HL-60 (cell line): ENCODE measurements at regions not wholly inside any gene's neighbourhood (a gene's known extent, or its start where the extent isn't known, plus 50 kb on each side); places are given as distances from the start of the nearest gene placed in this dataset.

ENCODE experiments used
- DNase-seq, 2 experiments: peaks; one replicate each; pipeline ENCODE4 v3.0.0-alpha.2; 2010 to 2020; ENCODE audit warnings: low read depth in 1 of 2, low spot score in 1 of 2
- H3K27ac ChIP-seq: fragments of 250-450 bp; sonication (Bioruptor Pico); replicated peaks from 2 replicates; pipeline ENCODE4 v1.5.1; 2020; ENCODE audit warnings: mild to moderate bottlenecking, moderate library complexity
- H3K27me3 ChIP-seq: fragments of 250-450 bp; sonication (Bioruptor Pico); 2 replicates; pipeline ENCODE4 v1.5.1; 2021; ENCODE audit warnings: mild to moderate bottlenecking, moderate library complexity; ENCODE audit not compliant: insufficient read depth, poor library complexity, severe bottlenecking
- H3K4me3 ChIP-seq: replicated peaks from 2 replicates; pipeline ENCODE4 v1.5.1; 2011; ENCODE audit warnings: mild to moderate bottlenecking, control low read depth, low read length; ENCODE audit not compliant: insufficient read depth
- GABPA ChIP-seq: IDR thresholded peaks from 2 replicates; pipeline ENCODE4 v1.6.1; 2012; ENCODE audit warnings: low read depth
- POLR2AphosphoS5 ChIP-seq: IDR thresholded peaks from 2 replicates; pipeline ENCODE4 v1.6.1; 2012; ENCODE audit warnings: low read depth
- SPI1 ChIP-seq: IDR thresholded peaks from 2 replicates; pipeline ENCODE4 v1.6.1; 2012; ENCODE audit warnings: low read depth, mild to moderate bottlenecking, borderline replicate concordance
- TF ChIP-seq, protein P1 (sequence below): IDR thresholded peaks from 2 replicates; pipeline ENCODE4 v1.6.1; 2012; ENCODE audit warnings: low read depth; ENCODE audit not compliant: insufficient replicate concordance
- TF ChIP-seq, protein P2 (sequence below): IDR thresholded peaks from one replicate; pipeline ENCODE4 v1.5.1; 2011; ENCODE audit warnings: low read length, control low read depth, inconsistent platforms; ENCODE audit not compliant: insufficient read depth

DNA sequence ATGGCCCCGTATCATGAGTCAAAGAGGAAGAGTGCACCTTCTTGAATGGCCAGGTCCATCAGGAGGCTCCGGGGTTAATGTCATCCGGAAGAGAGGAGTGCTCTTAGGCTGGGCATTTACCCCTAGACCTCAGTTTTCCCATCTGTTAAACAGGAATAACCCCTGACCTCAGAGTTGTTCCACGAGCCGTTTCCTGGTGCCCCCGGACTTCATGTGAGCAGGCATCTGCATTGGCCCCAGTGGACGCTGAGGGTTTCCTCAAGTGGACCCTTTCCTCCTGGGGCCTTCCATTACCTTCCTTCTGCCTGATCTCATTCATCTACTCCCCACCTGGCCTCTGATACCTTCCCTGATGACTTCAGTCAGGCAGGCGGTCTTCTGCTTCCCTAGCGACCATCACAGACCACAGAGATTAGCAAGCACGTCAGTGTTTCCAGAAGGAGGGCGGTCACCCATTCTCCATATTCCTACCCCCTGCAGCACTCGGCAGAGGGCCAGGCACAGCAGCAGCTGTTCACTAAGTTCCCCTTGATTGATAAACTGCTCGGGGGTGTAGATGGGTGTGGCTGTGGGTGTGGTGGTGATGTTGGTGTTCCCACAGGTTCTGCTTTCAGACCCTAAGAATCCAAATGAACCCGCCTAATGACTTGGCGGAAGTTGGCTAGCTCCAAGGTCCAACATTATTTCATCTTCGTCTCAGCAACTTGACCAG, 346.6 kb upstream of the TNRC6C start:
- no peaks in the 10 kb centered on the region for H3K27me3 ChIP-seq
- H3K27ac ChIP-seq, result no peak overlapping the region

DNA sequence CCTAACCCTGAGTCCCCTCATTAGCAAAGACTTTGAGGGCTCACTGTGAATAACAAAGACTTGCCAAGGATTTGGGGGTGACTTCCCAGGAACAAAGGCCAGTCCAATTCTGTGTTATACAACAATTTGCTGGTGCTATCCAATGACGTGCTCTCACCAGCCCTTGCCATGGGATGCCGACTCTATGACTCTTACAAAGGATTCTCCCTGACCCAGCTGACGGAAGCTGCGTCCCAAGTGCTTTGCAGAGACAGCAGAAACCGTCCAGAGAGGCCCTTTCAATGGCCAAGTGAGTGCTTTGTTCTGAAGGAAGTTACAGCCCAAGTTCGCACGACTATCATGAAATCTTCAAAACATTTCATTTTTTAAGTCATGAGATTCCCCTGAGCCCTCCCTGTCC, 345.3 kb upstream of the TNRC6C start:
- TF ChIP-seq SPI1 (no peak), POLR2AphosphoS5 (no peak), GABPA (no peak)
- TF ChIP-seq, protein P1, sequence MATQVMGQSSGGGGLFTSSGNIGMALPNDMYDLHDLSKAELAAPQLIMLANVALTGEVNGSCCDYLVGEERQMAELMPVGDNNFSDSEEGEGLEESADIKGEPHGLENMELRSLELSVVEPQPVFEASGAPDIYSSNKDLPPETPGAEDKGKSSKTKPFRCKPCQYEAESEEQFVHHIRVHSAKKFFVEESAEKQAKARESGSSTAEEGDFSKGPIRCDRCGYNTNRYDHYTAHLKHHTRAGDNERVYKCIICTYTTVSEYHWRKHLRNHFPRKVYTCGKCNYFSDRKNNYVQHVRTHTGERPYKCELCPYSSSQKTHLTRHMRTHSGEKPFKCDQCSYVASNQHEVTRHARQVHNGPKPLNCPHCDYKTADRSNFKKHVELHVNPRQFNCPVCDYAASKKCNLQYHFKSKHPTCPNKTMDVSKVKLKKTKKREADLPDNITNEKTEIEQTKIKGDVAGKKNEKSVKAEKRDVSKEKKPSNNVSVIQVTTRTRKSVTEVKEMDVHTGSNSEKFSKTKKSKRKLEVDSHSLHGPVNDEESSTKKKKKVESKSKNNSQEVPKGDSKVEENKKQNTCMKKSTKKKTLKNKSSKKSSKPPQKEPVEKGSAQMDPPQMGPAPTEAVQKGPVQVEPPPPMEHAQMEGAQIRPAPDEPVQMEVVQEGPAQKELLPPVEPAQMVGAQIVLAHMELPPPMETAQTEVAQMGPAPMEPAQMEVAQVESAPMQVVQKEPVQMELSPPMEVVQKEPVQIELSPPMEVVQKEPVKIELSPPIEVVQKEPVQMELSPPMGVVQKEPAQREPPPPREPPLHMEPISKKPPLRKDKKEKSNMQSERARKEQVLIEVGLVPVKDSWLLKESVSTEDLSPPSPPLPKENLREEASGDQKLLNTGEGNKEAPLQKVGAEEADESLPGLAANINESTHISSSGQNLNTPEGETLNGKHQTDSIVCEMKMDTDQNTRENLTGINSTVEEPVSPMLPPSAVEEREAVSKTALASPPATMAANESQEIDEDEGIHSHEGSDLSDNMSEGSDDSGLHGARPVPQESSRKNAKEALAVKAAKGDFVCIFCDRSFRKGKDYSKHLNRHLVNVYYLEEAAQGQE, result no peak
- TF ChIP-seq, protein P2, sequence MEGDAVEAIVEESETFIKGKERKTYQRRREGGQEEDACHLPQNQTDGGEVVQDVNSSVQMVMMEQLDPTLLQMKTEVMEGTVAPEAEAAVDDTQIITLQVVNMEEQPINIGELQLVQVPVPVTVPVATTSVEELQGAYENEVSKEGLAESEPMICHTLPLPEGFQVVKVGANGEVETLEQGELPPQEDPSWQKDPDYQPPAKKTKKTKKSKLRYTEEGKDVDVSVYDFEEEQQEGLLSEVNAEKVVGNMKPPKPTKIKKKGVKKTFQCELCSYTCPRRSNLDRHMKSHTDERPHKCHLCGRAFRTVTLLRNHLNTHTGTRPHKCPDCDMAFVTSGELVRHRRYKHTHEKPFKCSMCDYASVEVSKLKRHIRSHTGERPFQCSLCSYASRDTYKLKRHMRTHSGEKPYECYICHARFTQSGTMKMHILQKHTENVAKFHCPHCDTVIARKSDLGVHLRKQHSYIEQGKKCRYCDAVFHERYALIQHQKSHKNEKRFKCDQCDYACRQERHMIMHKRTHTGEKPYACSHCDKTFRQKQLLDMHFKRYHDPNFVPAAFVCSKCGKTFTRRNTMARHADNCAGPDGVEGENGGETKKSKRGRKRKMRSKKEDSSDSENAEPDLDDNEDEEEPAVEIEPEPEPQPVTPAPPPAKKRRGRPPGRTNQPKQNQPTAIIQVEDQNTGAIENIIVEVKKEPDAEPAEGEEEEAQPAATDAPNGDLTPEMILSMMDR, result no peak
- H3K27ac ChIP-seq, result no peak overlapping the region
- no peaks in the 10 kb centered on the region for H3K27me3 ChIP-seq
- no peak overlapping the region for H3K4me3 ChIP-seq
- no peak for DNase-seq

More for the DNA sequence above, 346.6 kb upstream of the TNRC6C start:
- H3K4me3 ChIP-seq, result no peak overlapping the region
- no peak for DNase-seq
- TF ChIP-seq, protein P2, result no peak
- TF ChIP-seq GABPA (no peak), POLR2AphosphoS5 (no peak), SPI1 (no peak)
- TF ChIP-seq, protein P1, result no peak

DNA sequence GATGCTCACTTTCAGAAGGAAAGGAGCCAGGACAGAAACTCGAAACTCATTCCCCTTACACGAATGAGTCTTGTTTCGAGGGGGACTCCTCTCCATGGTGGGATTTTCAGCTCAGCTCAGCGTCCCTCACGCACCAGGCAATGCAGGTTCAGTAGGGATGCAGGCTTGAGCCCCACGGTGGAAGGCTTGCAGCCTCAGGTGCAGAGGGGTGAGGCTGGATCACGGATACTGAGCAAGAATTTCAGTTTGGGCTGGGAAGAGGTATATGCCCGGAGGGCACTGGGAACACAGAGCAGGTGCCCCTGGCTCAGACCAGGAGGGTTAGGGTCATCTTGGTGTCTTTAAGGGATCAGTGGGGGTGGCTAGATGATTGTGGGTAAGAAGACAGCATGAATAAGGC, 344.9 kb upstream of the TNRC6C start:
- TF ChIP-seq GABPA, result no peak
- TF ChIP-seq, protein P2, result no peak
- TF ChIP-seq, protein P1, result no peak
- no peak for TF ChIP-seq SPI1
- TF ChIP-seq POLR2AphosphoS5, result no peak
- H3K27ac ChIP-seq, result no peak overlapping the region
- DNase-seq, result no peak

More for the DNA sequence above, 344.9 kb upstream of the TNRC6C start:
- H3K27me3 ChIP-seq, result no peaks in the 10 kb centered on the region
- no peak overlapping the region for H3K4me3 ChIP-seq
